ENCODE measurements at regions not wholly inside any gene's neighbourhood (a gene's known extent, or its start where the extent isn't known, plus 50 kb on each side); places are given as distances from the start of the nearest gene placed in this dataset.

DNA sequence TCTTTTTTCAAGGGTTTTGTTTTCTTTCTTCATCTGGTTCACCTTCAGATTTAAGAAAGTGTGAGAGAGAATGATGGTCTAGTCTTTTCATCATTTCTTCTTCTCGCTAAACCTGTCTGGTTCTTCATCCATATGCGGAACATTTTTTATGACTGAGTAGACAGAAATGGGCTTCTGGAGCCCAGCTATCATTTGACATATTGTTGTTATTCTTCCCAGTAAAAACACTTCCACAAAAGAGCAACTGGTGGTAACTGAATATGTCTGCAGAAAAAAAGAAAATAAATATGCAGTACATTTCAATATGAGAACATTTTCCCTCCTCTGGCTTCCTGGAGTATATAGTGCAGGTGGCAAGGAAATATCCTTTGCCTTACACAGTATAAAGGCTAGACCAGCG is 209.5 kb downstream of the JCAD start:
- H3K9me3 Mint-ChIP-seq (ENCODE audit: insufficient read depth) = no peaks in the 10 kb centered on the region
- no peak for ATAC-seq (ENCODE audit: low read depth)
- ChIA-PET POLR2A (no interaction called here), CTCF (no interaction called here)
- H3K4me2 ChIP-seq (replicated peaks; ENCODE audit: low read depth, low read length, poor library complexity, severe bottlenecking) = no peak overlapping the region
- no peaks in the 10 kb centered on the region for H3K27me3 Mint-ChIP-seq
- intact Hi-C loops (cut with micrococcal nuclease) = no loop called here
- H3K4me1 ChIP-seq (ENCODE audit: control insufficient read depth in 2 of 2, insufficient read depth in 2 of 2, low read length in 2 of 2) = no peaks in the 10 kb centered on the region
- no peaks in the 10 kb centered on the region for H3K4me1 Mint-ChIP-seq
- no peaks in the 10 kb centered on the region for H3K27me3 ChIP-seq (replicated peaks in 1 of 4; ENCODE audit: control extremely low read depth in 1 of 4, control insufficient read depth in 3 of 4, insufficient read depth in 4 of 4, low read length in 3 of 4)
- no peak overlapping the region for H3K4me3 ChIP-seq (ENCODE audit: control extremely low read depth in 1 of 5, extremely low read depth in 1 of 5, insufficient read depth in 1 of 5, low read depth in 2 of 5, low read length in 4 of 5)
- H3K27ac ChIP-seq (ENCODE audit: low read length in 2 of 2) = no peak overlapping the region
- no peak for DNase-seq
- no peak overlapping the region for H3K27ac Mint-ChIP-seq
- TF ChIP-seq, protein P1, sequence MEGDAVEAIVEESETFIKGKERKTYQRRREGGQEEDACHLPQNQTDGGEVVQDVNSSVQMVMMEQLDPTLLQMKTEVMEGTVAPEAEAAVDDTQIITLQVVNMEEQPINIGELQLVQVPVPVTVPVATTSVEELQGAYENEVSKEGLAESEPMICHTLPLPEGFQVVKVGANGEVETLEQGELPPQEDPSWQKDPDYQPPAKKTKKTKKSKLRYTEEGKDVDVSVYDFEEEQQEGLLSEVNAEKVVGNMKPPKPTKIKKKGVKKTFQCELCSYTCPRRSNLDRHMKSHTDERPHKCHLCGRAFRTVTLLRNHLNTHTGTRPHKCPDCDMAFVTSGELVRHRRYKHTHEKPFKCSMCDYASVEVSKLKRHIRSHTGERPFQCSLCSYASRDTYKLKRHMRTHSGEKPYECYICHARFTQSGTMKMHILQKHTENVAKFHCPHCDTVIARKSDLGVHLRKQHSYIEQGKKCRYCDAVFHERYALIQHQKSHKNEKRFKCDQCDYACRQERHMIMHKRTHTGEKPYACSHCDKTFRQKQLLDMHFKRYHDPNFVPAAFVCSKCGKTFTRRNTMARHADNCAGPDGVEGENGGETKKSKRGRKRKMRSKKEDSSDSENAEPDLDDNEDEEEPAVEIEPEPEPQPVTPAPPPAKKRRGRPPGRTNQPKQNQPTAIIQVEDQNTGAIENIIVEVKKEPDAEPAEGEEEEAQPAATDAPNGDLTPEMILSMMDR (IDR thresholded peaks at IDR 0.05) = no peak
- TF ChIP-seq EZH2 (IDR thresholded peaks at IDR 0.05; ENCODE audit: borderline replicate concordance, insufficient read depth, low read depth, low read length, poor library complexity, severe bottlenecking) = no peak
- H4K20me1 ChIP-seq (ENCODE audit: control insufficient read depth, insufficient read depth, low read length, poor library complexity, severe bottlenecking) = no peaks in the 10 kb centered on the region
- peaks cover 0 to 3% (median 0%) of the 10 kb centered on the region in 3 donors for H3K9me3 ChIP-seq (ENCODE audit: control extremely low read depth in 1 of 3, control insufficient read depth in 2 of 3, insufficient read depth in 1 of 3, low read length in 2 of 3)
- no peaks in the 10 kb centered on the region for H3K36me3 ChIP-seq (replicated peaks in 1 of 2; ENCODE audit: control extremely low read depth in 1 of 2, control insufficient read depth in 1 of 2, extremely low read depth in 1 of 2, insufficient read depth in 2 of 2, low read length in 1 of 2)
- 80% methylated on average over 1 of the region's 3 CpGs for whole genome bisulfite sequencing (ENCODE audit: insufficient coverage)
- no peak overlapping the region for H3K9ac ChIP-seq (ENCODE audit: low read length)
- no peak overlapping the region for H3K4me3 Mint-ChIP-seq
- H3K79me2 ChIP-seq (ENCODE audit: control insufficient read depth, insufficient read depth, low read length) = no peaks in the 10 kb centered on the region
- no peak overlapping the region for H2AFZ ChIP-seq (ENCODE audit: insufficient read depth, low read depth, low read length, poor library complexity, severe bottlenecking)

- no peak overlapping the region for H3K9ac ChIP-seq (ENCODE audit: low read length)
- H3K79me2 ChIP-seq (ENCODE audit: control insufficient read depth, insufficient read depth, low read length) = no peaks in the 10 kb centered on the region
- ATAC-seq (ENCODE audit: low read depth) (no peak), DNase-seq (no peak)
- no peak overlapping the region for H3K27ac Mint-ChIP-seq
- H3K4me1 ChIP-seq (ENCODE audit: control insufficient read depth in 2 of 2, insufficient read depth in 2 of 2, low read length in 2 of 2) = no peaks in the 10 kb centered on the region
- no peaks in the 10 kb centered on the region for H3K27me3 ChIP-seq (replicated peaks in 1 of 4; ENCODE audit: control extremely low read depth in 1 of 4, control insufficient read depth in 3 of 4, insufficient read depth in 4 of 4, low read length in 3 of 4)
- 0% methylated on average over 4 of the region's 9 CpGs for WGBS (ENCODE audit: insufficient coverage)
- no peaks in the 10 kb centered on the region for H3K9me3 Mint-ChIP-seq (ENCODE audit: insufficient read depth)
- H2AFZ ChIP-seq (ENCODE audit: insufficient read depth, low read depth, low read length, poor library complexity, severe bottlenecking) = no peak overlapping the region
- peaks cover 0 to 3% (median 0%) of the 10 kb centered on the region in 3 donors for H3K9me3 ChIP-seq (ENCODE audit: control extremely low read depth in 1 of 3, control insufficient read depth in 2 of 3, insufficient read depth in 1 of 3, low read length in 2 of 3)
- no peaks in the 10 kb centered on the region for H3K4me1 Mint-ChIP-seq
- H3K4me3 Mint-ChIP-seq = no peak overlapping the region
- ChIA-PET POLR2A (no interaction called here), CTCF (no interaction called here)
- H4K20me1 ChIP-seq (ENCODE audit: control insufficient read depth, insufficient read depth, low read length, poor library complexity, severe bottlenecking) = no peaks in the 10 kb centered on the region
- H3K27me3 Mint-ChIP-seq = no peaks in the 10 kb centered on the region
- intact Hi-C loops (cut with micrococcal nuclease) = no loop called here
- no peak overlapping the region for H3K4me3 ChIP-seq (ENCODE audit: control extremely low read depth in 1 of 5, extremely low read depth in 1 of 5, insufficient read depth in 1 of 5, low read depth in 2 of 5, low read length in 4 of 5)
- no peak for TF ChIP-seq EZH2 (IDR thresholded peaks at IDR 0.05; ENCODE audit: borderline replicate concordance, insufficient read depth, low read depth, low read length, poor library complexity, severe bottlenecking)
- TF ChIP-seq, protein P1 (IDR thresholded peaks at IDR 0.05) = no peak
- no peaks in the 10 kb centered on the region for H3K36me3 ChIP-seq (replicated peaks in 1 of 2; ENCODE audit: control extremely low read depth in 1 of 2, control insufficient read depth in 1 of 2, extremely low read depth in 1 of 2, insufficient read depth in 2 of 2, low read length in 1 of 2)
- H3K27ac ChIP-seq (ENCODE audit: low read length in 2 of 2) = no peak overlapping the region
- no peak overlapping the region for H3K4me2 ChIP-seq (replicated peaks; ENCODE audit: low read depth, low read length, poor library complexity, severe bottlenecking)
These were observed 210.1 kb downstream of the JCAD start for GRCh38 chr10:29849126-29849833.

All from B cell (primary cell).